ENCODE measurements at regions not wholly inside any gene's neighbourhood (a gene's known extent, or its start where the extent isn't known, plus 50 kb on each side); places are given as distances from the start of the nearest gene placed in this dataset.

GRCh38 chr1:80639777-80640533 lies 1160.8 kb upstream of the ADGRL2 start (continued):
- TF ChIP-seq CHD7 (IDR thresholded peaks at IDR 0.05; ENCODE audit: insufficient replicate concordance, low read length) (no peak), KDM5A (IDR thresholded peaks at IDR 0.05; ENCODE audit: low read length) (no peak), ASH2L (IDR thresholded peaks at IDR 0.05; ENCODE audit: low read length) (no peak), KDM4A (IDR thresholded peaks at IDR 0.05; ENCODE audit: low read depth, low read length, severe bottlenecking) (no peak), ATF2 (IDR thresholded peaks at IDR 0.05; ENCODE audit: low read length) (no peak), PHF8 (conservative IDR thresholded peaks at IDR 0.05; ENCODE audit: low read depth, low read length) (no peak), SIRT6 (IDR thresholded peaks at IDR 0.05; ENCODE audit: low read length) (no peak), EZH2 (IDR thresholded peaks at IDR 0.05; ENCODE audit: low read depth, low read length, severe bottlenecking) (no peak), SIX5 (IDR thresholded peaks at IDR 0.05; ENCODE audit: low read depth, low read length) (no peak)

Data from H1 (cell line).